ENCODE measurements at regions not wholly inside any gene's neighbourhood (a gene's known extent, or its start where the extent isn't known, plus 50 kb on each side); places are given as distances from the start of the nearest gene placed in this dataset.

- Histone ChIP-seq H4K20me1 (ENCODE audit: insufficient read depth, low read length) (no peaks in the 10 kb centered on the region), H2AFZ (ENCODE audit: low read length) (no peak overlapping the region), H3K4me2 (ENCODE audit: low read length) (no peak overlapping the region), H3K27ac (ENCODE audit: low read depth, low read length, poor library complexity, severe bottlenecking) (no peak overlapping the region), H3K9me2 (ENCODE audit: low read depth, low read length) (no peaks in the 10 kb centered on the region), H3K36me3 (ENCODE audit: insufficient read depth, low read length) (no peaks in the 10 kb centered on the region), H3K9me3 (ENCODE audit: low read length) (no peaks in the 10 kb centered on the region), H3K27me3 (ENCODE audit: insufficient read depth, low read length) (no peaks in the 10 kb centered on the region), H3K4me1 (ENCODE audit: insufficient read depth, low read length, severe bottlenecking) (no peaks in the 10 kb centered on the region), H3K9ac (ENCODE audit: low read length) (no peak overlapping the region), H3K79me2 (ENCODE audit: insufficient read depth, low read length) (no peaks in the 10 kb centered on the region), H3K4me3 (ENCODE audit: low read depth, low read length, poor library complexity, severe bottlenecking) (no peak overlapping the region), H3F3A (ENCODE audit: insufficient read depth, low read length) (no peaks in the 10 kb centered on the region)
- no peak for TF ChIP-seq EZH2 (IDR thresholded peaks at IDR 0.05; ENCODE audit: borderline replicate concordance, low read length)
- TF ChIP-seq CTCF (IDR thresholded peaks at IDR 0.05; ENCODE audit: low read length), result no peak
These were observed 230.9 kb downstream of the BTG1 start for GRCh38 chr12:91914701-91915100.

- Histone ChIP-seq H3F3A (ENCODE audit: insufficient read depth, low read length) (no peaks in the 10 kb centered on the region), H3K79me2 (ENCODE audit: insufficient read depth, low read length) (no peaks in the 10 kb centered on the region), H3K9me3 (ENCODE audit: low read length) (no peaks in the 10 kb centered on the region), H3K27me3 (ENCODE audit: insufficient read depth, low read length) (no peaks in the 10 kb centered on the region), H3K36me3 (ENCODE audit: insufficient read depth, low read length) (no peaks in the 10 kb centered on the region), H3K4me3 (ENCODE audit: low read depth, low read length, poor library complexity, severe bottlenecking) (no peak overlapping the region), H3K4me2 (ENCODE audit: low read length) (no peak overlapping the region), H3K27ac (ENCODE audit: low read depth, low read length, poor library complexity, severe bottlenecking) (no peak overlapping the region), H3K4me1 (ENCODE audit: insufficient read depth, low read length, severe bottlenecking) (no peaks in the 10 kb centered on the region), H3K9ac (ENCODE audit: low read length) (no peak overlapping the region), H3K9me2 (ENCODE audit: low read depth, low read length) (no peaks in the 10 kb centered on the region), H4K20me1 (ENCODE audit: insufficient read depth, low read length) (no peaks in the 10 kb centered on the region), H2AFZ (ENCODE audit: low read length) (no peak overlapping the region)
- no peak for TF ChIP-seq EZH2 (IDR thresholded peaks at IDR 0.05; ENCODE audit: borderline replicate concordance, low read length)
- TF ChIP-seq CTCF (IDR thresholded peaks at IDR 0.05; ENCODE audit: low read length), result no peak
These were observed 232.0 kb downstream of the BTG1 start for GRCh38 chr12:91913651-91914050.

- no peaks in the 10 kb centered on the region for H3K9me2 ChIP-seq (ENCODE audit: low read depth, low read length)
- H3K27ac ChIP-seq (ENCODE audit: low read depth, low read length, poor library complexity, severe bottlenecking), result no peak overlapping the region
- H3K9ac ChIP-seq (ENCODE audit: low read length), result no peak overlapping the region
- no peaks in the 10 kb centered on the region for H3K4me1 ChIP-seq (ENCODE audit: insufficient read depth, low read length, severe bottlenecking)
- H3K9me3 ChIP-seq (ENCODE audit: low read length), result no peaks in the 10 kb centered on the region
- H3K79me2 ChIP-seq (ENCODE audit: insufficient read depth, low read length), result no peaks in the 10 kb centered on the region
- no peak overlapping the region for H3K4me2 ChIP-seq (ENCODE audit: low read length)
- no peaks in the 10 kb centered on the region for H4K20me1 ChIP-seq (ENCODE audit: insufficient read depth, low read length)
- no peaks in the 10 kb centered on the region for H3K27me3 ChIP-seq (ENCODE audit: insufficient read depth, low read length)
- H2AFZ ChIP-seq (ENCODE audit: low read length), result no peak overlapping the region
- no peak overlapping the region for H3K4me3 ChIP-seq (ENCODE audit: low read depth, low read length, poor library complexity, severe bottlenecking)
- no peaks in the 10 kb centered on the region for H3K36me3 ChIP-seq (ENCODE audit: insufficient read depth, low read length)
- no peaks in the 10 kb centered on the region for H3F3A ChIP-seq (ENCODE audit: insufficient read depth, low read length)
- TF ChIP-seq CTCF (IDR thresholded peaks at IDR 0.05; ENCODE audit: low read length) (no peak), EZH2 (IDR thresholded peaks at IDR 0.05; ENCODE audit: borderline replicate concordance, low read length) (no peak)
These were observed 232.5 kb downstream of the BTG1 start for GRCh38 chr12:91913124-91913523.
